HG03442 (cell line): ENCODE measurements at regions not wholly inside any gene's neighbourhood (a gene's known extent, or its start where the extent isn't known, plus 50 kb on each side); places are given as distances from the start of the nearest gene placed in this dataset.

Source experiments
- ATAC-seq: cut with Tn5 transposase; IDR thresholded peaks from one replicate; pipeline ENCODE4 v1.9.1; 2021; ENCODE audit warnings: mild to moderate bottlenecking, moderate library complexity; ENCODE audit not compliant: unreplicated experiment

GRCh38 chr1:30638811-30639210 is 84.6 kb downstream of the MATN1 start:
- ATAC-seq: no peak

- no peak for ATAC-seq
Measured at GRCh38 chr1:30638086-30638485, 85.3 kb downstream of the MATN1 start.

- no peak for ATAC-seq
Measured at GRCh38 chr1:30637183-30637980, 86.0 kb downstream of the MATN1 start.

DNA sequence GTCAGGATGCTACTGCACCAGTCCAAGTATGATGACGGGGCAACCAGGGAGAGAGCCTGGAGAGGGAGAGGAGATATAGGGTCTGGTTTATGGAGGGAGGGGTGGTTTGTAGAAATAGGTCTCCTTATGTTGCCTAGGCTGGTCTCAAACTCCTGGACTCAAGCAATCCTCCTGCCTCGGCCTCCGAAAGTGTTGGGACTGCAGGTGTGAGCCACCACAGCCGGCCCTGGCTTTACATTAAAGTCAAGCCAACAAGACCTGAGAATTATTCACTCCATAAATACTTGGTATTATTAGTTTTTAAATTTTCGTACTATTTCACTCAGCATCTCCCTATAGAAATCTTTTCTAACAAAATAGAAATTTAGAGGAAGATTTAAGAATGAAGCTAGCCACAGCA is 86.8 kb downstream of the MATN1 start:
- ATAC-seq: no peak

DNA sequence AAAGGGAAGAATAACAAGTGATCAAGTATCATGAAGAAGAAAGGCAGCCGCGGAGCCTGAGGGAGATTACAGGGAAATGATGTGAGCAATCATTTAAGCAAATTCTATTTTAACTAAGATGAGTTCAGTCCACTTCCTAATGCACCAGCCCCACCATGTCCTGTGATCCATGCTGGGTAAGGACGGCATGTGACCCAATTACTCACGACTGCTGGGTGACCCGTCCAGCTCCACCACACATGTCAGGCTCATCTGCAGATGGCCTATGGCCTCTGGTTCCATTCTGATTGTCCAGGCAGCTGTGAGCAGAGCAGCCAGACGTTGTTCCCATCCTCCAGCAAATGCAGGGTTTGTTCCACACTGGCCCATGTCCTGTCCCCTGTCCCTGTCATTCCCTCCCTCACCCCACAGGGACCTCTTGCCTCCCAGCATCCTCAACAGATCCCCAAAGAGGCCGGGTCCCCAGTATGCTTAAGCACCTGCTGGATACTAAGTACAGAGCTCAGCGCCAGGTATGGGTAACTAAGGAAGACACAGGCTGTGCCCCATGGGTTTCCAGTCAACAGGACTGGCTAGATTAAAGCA is 87.9 kb downstream of the MATN1 start:
- ATAC-seq: no peak

GRCh38 chr1:30634507-30634906 is 88.9 kb downstream of the MATN1 start:
- no peak for ATAC-seq

DNA sequence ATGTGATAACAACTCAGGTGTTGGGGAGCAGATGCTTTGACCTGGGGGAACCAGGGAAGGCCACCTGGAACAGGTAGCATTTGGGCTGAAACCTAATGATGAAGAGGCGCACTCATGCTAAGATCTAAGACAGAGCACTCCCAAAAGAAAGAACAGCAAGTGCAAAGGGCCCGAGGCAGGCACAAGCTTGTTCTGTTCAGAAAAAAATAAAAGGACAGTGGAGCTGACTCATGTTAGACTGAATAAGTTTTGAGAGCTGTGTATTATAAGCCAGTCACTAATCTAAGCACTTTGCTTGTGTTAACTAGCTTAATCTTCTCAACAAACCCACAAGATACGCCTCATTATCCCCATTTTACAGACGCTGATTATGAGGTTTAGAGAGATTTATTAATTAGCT is 90.1 kb downstream of the MATN1 start:
- ATAC-seq: no peak

- no peak for ATAC-seq
Measured at GRCh38 chr1:30632481-30632880, 90.9 kb downstream of the MATN1 start.

DNA sequence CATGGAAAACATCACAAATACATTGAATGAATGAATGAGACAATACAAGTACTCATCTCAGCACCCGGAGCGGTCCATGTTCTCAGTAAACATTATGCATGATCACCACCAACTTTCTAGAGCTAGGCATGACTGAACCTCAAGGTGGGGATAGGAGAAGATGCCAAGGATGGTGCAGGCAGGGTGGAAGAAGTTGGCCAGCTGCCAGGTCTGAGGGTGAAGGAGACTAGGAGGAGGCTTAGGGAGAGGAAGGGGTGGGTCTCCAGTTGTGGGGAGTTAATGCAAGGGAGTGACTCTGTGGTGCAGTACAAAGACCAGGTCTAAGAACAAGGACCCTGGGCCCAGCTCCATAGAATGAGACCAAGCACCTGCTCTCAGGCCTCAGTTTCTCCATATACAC is 91.7 kb downstream of the MATN1 start:
- ATAC-seq: no peak

GRCh38 chr1:30629501-30629900 is 93.9 kb downstream of the MATN1 start:
- ATAC-seq: no peak

GRCh38 chr1:30627994-30628393 is 95.4 kb downstream of the MATN1 start:
- ATAC-seq: no peak

DNA sequence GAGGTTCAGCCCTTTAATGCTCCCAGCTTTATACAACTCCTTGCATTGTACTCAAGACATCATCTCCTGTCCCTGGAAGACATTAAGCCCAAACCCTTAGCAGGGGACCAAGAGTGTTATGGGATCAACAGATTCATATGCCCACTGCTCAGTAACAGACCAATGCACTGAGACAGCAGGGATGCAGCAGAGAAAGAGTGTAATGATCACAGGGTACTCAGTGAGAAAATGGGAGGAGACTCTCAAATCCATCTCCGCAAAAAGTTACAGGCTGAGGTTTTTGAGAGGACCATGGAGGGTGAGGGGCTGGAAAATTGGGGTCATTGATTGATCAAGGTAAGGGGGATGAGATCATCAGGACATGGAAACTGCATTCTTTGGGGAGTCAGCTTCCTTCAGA is 96.2 kb downstream of the MATN1 start:
- ATAC-seq: no peak

DNA sequence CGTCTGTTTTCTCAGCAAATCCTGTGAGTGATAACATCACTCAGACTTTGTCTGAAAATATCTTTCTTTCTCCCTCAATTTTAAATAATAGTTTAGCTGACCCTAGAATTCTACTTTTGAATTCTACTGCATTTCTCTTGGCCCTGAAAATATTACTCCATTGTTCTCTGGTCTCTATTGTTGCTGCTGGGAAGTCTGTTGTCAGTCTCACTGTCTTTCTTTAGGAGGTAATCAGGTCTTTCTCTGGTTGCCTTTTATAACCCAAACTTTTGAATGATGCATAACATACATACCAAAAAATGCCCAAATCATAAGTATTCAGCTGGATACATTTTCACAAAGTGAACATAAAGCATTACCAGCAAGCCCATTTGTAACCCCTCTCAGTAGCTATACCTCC is 100.0 kb downstream of the MATN1 start:
- no peak for ATAC-seq

DNA sequence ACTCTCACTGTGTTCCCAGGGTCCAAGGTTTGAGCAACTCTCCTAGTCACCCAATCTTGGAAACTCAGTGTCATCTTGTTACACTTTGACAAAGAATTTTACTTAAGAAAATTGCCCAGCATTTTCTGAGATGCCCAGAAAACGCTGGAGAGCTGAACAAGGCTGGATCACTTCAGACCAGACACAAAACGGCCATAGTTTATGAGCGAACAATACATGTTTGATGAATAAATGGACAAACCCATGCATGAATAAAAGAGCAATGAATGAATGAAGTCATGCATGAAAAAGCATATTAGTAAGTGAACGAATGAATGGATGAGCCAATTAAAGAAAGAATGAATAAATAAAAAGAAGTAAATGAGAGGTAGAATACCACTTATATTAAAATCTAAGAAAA is 103.8 kb downstream of the MATN1 start:
- ATAC-seq: no peak

DNA sequence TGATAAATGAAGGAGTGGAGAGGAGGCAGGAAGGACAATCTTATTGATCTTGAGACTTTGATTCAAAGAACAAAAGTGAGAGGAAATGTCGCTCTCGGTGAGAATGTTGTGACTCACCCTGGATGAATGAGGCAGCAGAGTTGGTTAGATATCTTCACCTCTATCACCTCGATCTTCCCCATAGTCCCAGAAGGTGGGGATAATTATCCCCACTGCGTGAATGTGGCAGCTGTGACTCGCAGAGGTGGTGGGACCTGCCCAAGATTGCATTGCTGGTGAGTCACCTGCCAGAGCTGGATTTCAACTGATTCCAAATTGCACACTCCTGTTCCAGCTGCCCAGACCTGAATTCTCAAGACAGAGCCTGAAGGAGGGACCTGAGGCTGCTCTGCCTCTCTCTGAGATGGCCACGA is 105.0 kb downstream of the MATN1 start:
- ATAC-seq: no peak

DNA sequence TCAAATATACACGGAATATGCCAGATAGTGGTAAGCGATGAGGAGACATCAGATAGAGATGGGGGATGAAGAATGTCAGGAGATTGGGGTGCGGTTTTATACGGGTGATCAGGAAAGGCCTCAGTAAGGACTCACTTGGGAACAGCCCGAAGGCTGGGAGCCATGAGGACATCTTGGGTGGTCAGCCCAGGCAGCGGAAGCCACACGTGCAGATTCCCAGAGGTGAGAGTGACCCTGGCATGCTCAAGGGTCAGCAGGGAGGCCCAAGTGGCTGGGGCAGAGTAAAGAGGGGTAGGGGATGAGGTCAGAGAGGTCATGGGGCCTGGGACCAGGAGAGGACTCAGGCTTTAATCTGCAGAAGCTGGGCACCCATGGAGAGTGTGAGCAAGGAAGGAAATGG is 106.6 kb downstream of the MATN1 start:
- ATAC-seq: no peak

DNA sequence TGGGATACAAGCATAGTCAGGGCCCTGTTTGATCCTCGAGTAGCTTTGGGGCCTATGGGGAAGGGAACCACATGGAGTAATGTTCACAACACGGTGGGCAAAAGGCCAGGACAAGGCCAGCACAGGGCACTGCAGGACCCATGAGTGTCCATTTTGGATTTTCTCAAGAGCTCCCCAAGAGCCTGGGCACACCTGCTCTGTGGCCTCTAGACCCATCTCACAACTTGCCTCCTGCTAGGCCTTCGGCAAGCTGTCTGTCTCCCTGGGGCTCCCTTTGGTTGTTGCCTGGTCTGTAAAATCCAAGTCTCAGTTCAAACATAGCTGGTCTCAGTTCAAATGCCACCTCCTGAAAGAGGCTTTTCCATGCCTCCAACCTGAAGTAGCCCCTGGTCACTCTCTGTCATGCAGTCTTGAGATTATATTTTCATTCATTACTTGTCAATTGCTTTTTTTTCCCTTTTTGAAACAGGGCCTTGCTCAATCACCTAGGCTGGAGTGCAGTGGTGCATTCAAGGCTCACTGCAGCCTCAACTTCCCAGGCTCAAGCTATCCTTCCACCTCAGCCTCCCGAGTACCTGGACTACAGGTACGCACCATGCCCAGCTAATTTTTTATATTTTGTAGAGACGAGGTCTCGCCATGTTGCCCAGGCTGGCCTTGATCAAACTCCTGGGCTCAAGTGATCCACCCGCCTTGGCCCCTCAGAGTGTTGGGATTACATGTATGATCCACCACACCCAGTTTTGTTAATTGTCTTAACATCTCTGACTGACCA is 107.4 kb downstream of the MATN1 start:
- ATAC-seq: no peak

DNA sequence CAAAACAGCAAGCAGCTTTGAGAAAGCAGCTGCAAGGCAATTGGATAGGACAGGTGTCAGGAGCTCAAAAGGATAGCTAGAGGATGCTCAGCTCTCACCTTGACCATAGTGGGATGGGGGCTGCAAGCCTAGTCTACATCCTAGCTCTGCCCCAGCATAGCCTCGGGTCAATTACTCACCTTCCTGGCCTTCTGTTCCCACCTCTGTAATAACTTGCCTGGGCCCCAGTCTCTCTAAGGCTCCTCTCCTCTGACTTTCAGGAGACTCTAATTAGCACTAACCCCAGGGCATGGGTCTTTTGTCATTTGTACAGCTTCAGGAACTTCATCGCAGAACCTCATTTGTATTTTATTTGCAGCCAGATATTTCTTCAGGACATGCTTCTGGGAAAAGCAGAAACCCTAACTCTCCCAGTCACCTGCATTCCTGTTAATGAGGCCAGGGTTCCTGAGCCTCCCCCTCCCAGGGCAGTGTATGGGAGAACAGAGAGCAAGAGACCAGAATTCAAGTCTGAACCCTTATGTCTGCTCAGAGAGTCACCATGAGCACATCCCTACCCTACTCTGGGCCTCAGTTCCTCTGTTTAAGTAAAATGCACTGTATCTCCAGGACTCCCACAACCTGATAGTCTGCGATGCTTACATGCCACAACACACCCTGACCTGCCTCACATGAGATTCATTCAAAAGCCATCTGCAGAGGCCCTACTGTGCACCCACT is 108.1 kb downstream of the MATN1 start:
- ATAC-seq: no peak

GRCh38 chr1:30613188-30613587 is 110.2 kb downstream of the MATN1 start:
- no peak for ATAC-seq

GRCh38 chr1:30612536-30613065 is 110.8 kb downstream of the MATN1 start:
- ATAC-seq: no peak

- ATAC-seq: no peak
Measured at GRCh38 chr1:30611741-30612309, 111.6 kb downstream of the MATN1 start.
